Colonic mucosa (tissue), 4 donors: ENCODE measurements at regions not wholly inside any gene's neighbourhood (a gene's known extent, or its start where the extent isn't known, plus 50 kb on each side); places are given as distances from the start of the nearest gene placed in this dataset.

ENCODE experiments used
- DNase-seq: peaks from one replicate; pipeline ENCODE4 v3.0.0-alpha.2; 2020
- H3K27ac ChIP-seq: fragments of 200-600 bp; one replicate; pipeline ENCODE4 v1.8.0; 2021
- H3K27me3 ChIP-seq: fragments of 200-600 bp; one replicate; pipeline ENCODE4 v1.8.0; 2021
- H3K36me3 ChIP-seq: fragments of 200-600 bp; one replicate; pipeline ENCODE4 v1.8.0; 2021
- H3K4me1 ChIP-seq: fragments of 200-600 bp; one replicate; pipeline ENCODE4 v1.8.0; 2021; ENCODE audit warnings: mild to moderate bottlenecking
- H3K4me3 ChIP-seq: fragments of 200-600 bp; one replicate; pipeline ENCODE4 v1.8.0; 2021
- H3K9ac ChIP-seq, 2 donors: one replicate each; pipeline ENCODE4 v1.7.0; 2013; ENCODE audit warnings: control low read depth in 2 of 2, low read depth in 2 of 2, low read length in 2 of 2
- H3K9me3 ChIP-seq: fragments of 200-600 bp; one replicate; pipeline ENCODE4 v1.8.0; 2021
- CTCF ChIP-seq: fragments of 200-600 bp; IDR thresholded peaks from one replicate; pipeline ENCODE4 v1.8.0; 2022; ENCODE audit warnings: antibody characterized with exemption, mild to moderate bottlenecking
- intact Hi-C: fragments of 100-400 bp; cut with DNase I; formaldehyde crosslinking; loops from one replicate; pipeline ENCODE4 v1.14.1; 2022
- donor health status: healthy.
- donor health status: DM: no; HTN: no; CAD: no.
- donor health status: DM: no; HTN: no; CAD: no.

DNA sequence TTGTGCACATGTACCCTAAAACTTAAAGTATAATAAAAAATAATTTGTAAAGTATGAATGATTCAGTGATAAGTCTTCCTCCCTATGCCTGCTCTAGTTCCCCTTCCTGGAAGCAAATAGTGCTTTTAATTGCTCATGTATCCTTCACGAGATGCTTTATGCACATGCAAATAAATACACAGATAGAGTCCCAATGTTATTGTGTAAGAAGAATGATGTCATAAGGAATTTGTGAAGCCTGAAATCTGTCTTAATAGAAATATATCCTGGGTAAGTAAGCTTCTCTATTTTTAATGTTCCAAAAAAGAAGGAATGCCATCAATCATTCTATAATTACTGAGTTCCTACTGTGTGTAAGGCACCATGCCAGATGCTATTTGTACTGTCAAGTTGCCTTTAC is 157.5 kb upstream of the SLC4A4 start:
- TF ChIP-seq CTCF: no peak
- no peak overlapping the region for H3K4me3 ChIP-seq
- intact Hi-C loops: loop anchor here (5.0 kb wide), 1 partner anchor 531 kb away; no protein-coding TSS in a partner anchor
- no peaks in the 10 kb centered on the region for H3K36me3 ChIP-seq
- H3K9me3 ChIP-seq: no peaks in the 10 kb centered on the region
- H3K27me3 ChIP-seq: no peaks in the 10 kb centered on the region
- no peak overlapping the region for H3K27ac ChIP-seq
- H3K4me1 ChIP-seq: no peaks in the 10 kb centered on the region
- no peak overlapping the region for H3K9ac ChIP-seq
- DNase-seq: no peak

DNA sequence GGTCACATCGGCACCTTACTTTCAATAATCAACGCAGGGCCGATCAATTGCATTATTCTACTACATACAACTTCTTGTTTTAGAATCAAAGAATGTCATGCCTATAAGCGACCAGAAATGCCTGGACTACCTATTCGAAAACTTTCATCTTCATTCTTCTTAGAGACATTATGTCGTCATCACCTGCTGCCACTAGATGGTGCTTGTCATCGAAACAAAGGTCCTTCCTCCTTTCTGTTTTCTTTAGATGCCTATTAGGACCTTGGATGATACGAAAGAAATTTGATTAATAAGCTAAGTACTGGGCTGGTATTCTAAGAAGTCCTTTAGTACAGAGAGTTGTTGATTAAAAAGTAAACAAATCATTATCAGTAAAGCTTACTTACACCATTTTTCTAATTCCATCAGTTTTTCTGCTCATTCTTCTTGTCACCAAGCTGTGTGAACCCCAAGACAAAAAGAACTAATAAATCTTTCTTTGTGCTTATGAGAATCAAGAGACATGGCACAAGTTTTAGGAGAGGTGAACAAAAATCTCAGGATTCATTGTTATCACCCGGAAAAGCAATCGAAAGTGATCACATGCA is 154.5 kb upstream of the SLC4A4 start:
- intact Hi-C loops: loop anchor here (5.0 kb wide), 1 partner anchor 528 kb away; no protein-coding TSS in a partner anchor
- DNase-seq: peak; percentile 73

DNA sequence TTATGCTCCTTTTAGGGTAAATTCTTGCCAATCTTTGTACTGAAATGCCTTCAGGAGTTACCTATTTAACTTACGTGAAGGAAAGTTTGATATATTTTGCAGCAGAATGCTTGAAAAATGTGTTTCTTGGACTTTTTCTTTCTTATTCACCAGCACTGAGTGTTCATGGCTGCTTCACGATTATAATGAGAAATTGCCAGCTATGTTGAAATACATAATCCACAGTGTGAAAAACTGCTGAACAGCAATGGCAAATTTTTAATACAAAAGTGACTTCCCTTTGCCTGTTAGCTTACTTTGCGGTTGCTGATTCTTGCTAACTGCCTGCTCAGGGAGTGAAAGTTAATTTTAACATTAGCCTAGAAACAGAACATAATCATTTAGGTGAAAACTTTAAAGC is 153.8 kb upstream of the SLC4A4 start:
- no peak for TF ChIP-seq CTCF
- Histone ChIP-seq H3K27ac (no peak overlapping the region), H3K36me3 (no peaks in the 10 kb centered on the region), H3K9me3 (no peaks in the 10 kb centered on the region), H3K4me1 (no peaks in the 10 kb centered on the region), H3K9ac (no peak overlapping the region), H3K27me3 (no peaks in the 10 kb centered on the region), H3K4me3 (no peak overlapping the region)
- no peak for DNase-seq
- intact Hi-C loops: loop anchor here (5.0 kb wide), 1 partner anchor 47 kb away; no protein-coding TSS in a partner anchor

More for the DNA sequence above, 154.5 kb upstream of the SLC4A4 start:
- no peak overlapping the region for H3K27ac ChIP-seq
- H3K4me1 ChIP-seq: no peaks in the 10 kb centered on the region
- no peak overlapping the region for H3K9ac ChIP-seq
- H3K9me3 ChIP-seq: no peaks in the 10 kb centered on the region
- no peak overlapping the region for H3K4me3 ChIP-seq
- no peaks in the 10 kb centered on the region for H3K27me3 ChIP-seq
- no peaks in the 10 kb centered on the region for H3K36me3 ChIP-seq
- TF ChIP-seq CTCF: peak; percentile 58

DNA sequence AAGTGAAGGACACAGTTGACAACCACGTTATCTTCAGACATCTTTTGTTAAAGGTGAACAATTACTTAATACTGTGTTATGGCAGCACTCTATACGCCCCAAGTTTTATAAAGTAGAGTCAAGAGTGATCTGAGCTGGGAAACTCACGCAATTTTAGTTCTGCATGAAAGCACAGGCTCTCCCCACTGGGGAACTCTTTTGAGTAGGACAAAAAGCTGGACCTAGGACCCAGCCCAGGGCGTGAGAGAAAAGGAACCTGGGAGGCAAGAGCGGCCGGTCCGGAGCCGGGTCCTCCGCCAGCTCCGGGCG is 152.6 kb upstream of the SLC4A4 start:
- H3K9ac ChIP-seq: peak overlapping the region; percentile 59 to 76
- H3K4me1 ChIP-seq: no peaks in the 10 kb centered on the region
- H3K9me3 ChIP-seq: no peaks in the 10 kb centered on the region
- TF ChIP-seq CTCF: no peak
- H3K4me3 ChIP-seq: peak overlapping the region; percentile 67
- H3K27me3 ChIP-seq: no peaks in the 10 kb centered on the region
- H3K27ac ChIP-seq: peak overlapping the region; percentile 64
- H3K36me3 ChIP-seq: no peaks in the 10 kb centered on the region
- intact Hi-C loops: loop anchor here (5.0 kb wide), 1 partner anchor 46 kb away; no protein-coding TSS in a partner anchor
- no peak for DNase-seq

- peak overlapping the region; percentile 67 for H3K4me3 ChIP-seq
- H3K4me1 ChIP-seq: no peaks in the 10 kb centered on the region
- no peak for TF ChIP-seq CTCF
- no peaks in the 10 kb centered on the region for H3K36me3 ChIP-seq
- H3K27me3 ChIP-seq: no peaks in the 10 kb centered on the region
- DNase-seq: peak; percentile 68
- intact Hi-C loops: loop anchor here (5.0 kb wide), 1 partner anchor 46 kb away; no protein-coding TSS in a partner anchor
- peak overlapping the region; percentile 76 to 86 for H3K9ac ChIP-seq
- H3K9me3 ChIP-seq: no peaks in the 10 kb centered on the region
- H3K27ac ChIP-seq: peak overlapping the region; percentile 64
Observed at GRCh38 chr4:71186566-71187403, 152.0 kb upstream of the SLC4A4 start.
